Right ventricle myocardium inferior (tissue), 1 donor: ENCODE measurements at regions not wholly inside any gene's neighbourhood (a gene's known extent, or its start where the extent isn't known, plus 50 kb on each side); places are given as distances from the start of the nearest gene placed in this dataset.

Experiments used
- ATAC-seq: fragments of 200-7000 bp; cut with Tn5 transposase; one replicate; pipeline ENCODE4 v1.9.1; 2020; ENCODE audit warnings: mild to moderate bottlenecking, moderate library complexity
- DNase-seq: peaks from one replicate; pipeline ENCODE4 v3.0.0; 2021; ENCODE audit errors: missing footprints
- intact Hi-C: fragments of 100-400 bp; cut with DNase I; formaldehyde crosslinking; loops from one replicate; pipeline ENCODE4 v1.11.0; 2022
- donor health status: DM: no; HTN: yes; CAD: no; lungs with severe emphysema.

DNA sequence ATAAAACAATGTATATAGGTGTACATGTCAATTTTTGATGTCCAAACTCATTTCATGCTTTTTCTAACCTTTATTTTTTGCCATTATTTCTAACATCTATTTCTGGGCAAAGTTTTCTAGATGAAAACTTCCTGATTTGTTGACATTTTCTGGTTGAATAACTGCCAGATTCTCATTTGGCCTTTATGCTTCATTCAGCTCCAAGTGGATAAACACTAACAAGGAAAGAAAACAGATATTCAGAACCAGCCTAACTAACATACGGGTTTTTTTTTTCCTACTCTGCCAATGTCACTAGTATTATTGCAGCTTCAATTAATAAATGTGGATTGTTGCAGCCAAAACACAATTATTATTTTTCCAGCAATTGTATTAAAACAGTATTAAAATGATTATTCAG is 50.9 kb upstream of the RAP1GDS1 start:
- intact Hi-C loops = no loop called here
- DNase-seq (no peak), ATAC-seq (no peak)

GRCh38 chr4:98209111-98209510 is 52.1 kb upstream of the RAP1GDS1 start:
- intact Hi-C loops = no loop called here
- ATAC-seq (no peak), DNase-seq (no peak)

GRCh38 chr4:98204236-98204553 is 57.0 kb upstream of the RAP1GDS1 start:
- DNase-seq = no peak

DNA sequence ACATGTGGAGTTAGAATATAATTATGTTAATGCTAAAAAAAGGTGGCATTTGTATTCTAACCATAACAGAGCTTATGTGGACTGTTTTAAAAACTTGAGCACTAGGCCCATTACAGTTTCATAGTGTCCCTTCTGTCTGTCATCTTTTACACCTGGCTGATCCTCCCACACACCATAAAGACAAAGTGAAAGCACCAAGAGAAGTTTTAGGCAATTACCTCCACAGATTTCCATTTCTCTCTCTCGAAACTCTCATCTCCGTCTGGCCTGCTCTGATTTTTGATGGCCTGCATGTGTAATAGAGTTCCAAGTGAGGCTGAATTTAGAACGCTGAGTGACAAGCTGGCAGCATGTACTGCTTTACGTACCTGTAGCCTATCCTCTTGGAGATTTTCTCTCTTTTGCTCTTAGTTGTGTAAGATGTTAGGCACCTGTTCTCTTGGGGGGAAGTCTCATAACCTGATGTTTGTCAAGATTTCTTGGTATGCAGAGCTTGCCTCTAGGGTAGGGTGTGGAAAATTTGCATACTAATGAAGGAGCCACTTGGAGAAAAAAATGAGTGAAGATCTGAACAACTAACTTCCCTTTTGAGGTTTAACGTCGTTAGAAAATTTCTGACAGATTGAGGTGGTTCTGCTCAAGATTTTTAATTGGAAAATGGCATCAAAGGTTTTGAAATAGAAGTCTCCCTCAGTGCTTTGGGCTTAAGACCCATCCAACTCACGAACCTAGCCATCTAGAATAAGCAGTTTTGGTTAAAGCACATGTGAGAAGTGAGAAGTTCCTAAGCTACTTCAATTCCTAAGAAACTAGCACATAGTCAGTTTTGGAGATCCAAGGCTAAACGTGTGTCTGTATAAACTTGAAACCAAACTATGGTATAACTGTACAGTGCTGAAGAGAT is 57.6 kb upstream of the RAP1GDS1 start:
- intact Hi-C loops = no loop called here
- ATAC-seq = peak; percentile 39
- no peak for DNase-seq

More at GRCh38 chr4:98204236-98204553, 57.0 kb upstream of the RAP1GDS1 start:
- intact Hi-C loops = no loop called here
- ATAC-seq = no peak

DNA sequence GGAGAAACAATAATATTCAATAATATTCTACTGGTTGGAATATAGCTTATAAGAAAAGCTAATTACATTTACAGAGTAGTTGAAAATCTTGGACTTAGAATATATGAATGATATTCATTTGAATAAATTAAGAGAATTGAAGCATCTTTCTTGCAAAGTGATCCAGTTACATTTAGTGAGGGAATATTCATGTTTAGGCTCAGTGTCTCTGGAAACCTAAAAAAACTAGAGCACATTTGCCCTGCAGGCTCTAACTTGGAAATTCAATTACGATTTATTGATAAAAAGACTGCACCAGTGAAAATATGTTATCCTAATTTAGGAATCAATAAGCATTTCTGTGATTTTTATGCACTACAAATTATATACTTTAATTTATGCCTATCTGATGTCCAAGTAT is 58.3 kb upstream of the RAP1GDS1 start:
- ATAC-seq (no peak), DNase-seq (no peak)
- intact Hi-C loops = no loop called here

GRCh38 chr4:98199247-98199646 is 56.0 kb upstream of the STPG2 start:
- intact Hi-C loops = loop anchor here (1.0 to 2.0 kb wide), 2 partner anchors 33 to 62 kb away; partner anchors contain the start of gene RAP1GDS1
- ATAC-seq (peak; percentile 86), DNase-seq (no peak)

- ATAC-seq (no peak), DNase-seq (no peak)
- intact Hi-C loops = no loop called here
Measured at GRCh38 chr4:98195005-98195404, 51.7 kb upstream of the STPG2 start.

DNA sequence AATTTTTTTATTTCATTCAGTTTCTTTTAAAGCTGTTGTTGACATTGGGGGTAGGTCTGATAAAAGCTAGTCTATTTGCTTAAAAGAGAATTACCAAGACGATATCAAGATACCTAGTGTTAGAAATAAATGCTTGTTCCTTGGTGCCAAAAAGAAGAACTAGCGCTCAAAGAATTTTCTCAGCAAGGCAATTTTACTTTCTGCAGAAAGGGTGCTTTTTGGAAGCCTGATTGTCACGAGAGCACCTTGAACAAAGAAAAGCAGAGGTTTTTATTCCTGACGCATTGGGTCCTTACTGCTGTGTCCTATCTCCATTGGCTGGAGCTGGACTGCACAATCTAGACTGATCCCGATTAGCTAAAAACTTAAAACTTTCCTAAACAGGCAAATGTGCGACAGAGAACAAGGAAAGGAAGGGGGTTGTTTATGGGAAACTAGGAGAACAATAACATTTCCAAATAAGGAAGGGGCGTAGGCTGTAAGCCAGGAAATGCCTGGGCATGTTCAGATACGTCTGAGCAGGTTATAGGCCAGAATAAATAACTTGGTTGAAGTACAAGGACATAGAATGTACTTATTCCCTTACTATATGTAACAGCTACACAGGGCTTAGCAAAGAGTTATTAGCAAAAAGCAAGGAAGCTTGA is 50.3 kb upstream of the STPG2 start:
- no peak for DNase-seq
- no peak for ATAC-seq
- intact Hi-C loops = no loop called here
